A549 (cell line): ENCODE measurements at regions not wholly inside any gene's neighbourhood (a gene's known extent, or its start where the extent isn't known, plus 50 kb on each side); places are given as distances from the start of the nearest gene placed in this dataset.

Experiments used
- ATAC-seq, 2 experiments: fragments of 200-7000 bp in 1 of 2; fragments of >200 bp in 1 of 2; cut with Nextera tagmentation in 1 of 2; cut with Tn5 transposase in 1 of 2; 3 replicates each; pipeline versions ENCODE4 v1.8.0 to v1.9.1; 2018 to 2020; ENCODE audit warnings: mild to moderate bottlenecking in 1 of 2, moderate library complexity in 1 of 2
- CTCF ChIA-PET: fragments of 300-600 bp; sonication (Branson Sonifier 250); formaldehyde crosslinking; extraction: SDS; loops from one replicate; lab custom pipeline; 2021; ENCODE audit warnings: antibody characterized with exemption, inconsistent platforms; lab: Yijun Ruan, JAX
- POLR2A ChIA-PET: fragments of 350-600 bp; formaldehyde crosslinking; extraction: SDS; loops from one replicate; lab custom pipeline; 2021; ENCODE audit warnings: antibody characterized with exemption, inconsistent platforms; lab: Yijun Ruan, JAX
- DNase-seq, 2 experiments: peaks; one replicate each; pipeline versions ENCODE4 v3.0.0 to v3.0.0-alpha.2; 2011 to 2016; ENCODE audit warnings: low read depth in 1 of 2, low spot score in 1 of 2
- FAIRE-seq: peaks from 2 replicates; lab custom pipeline; 2011; peaks lifted over from hg19 to GRCh38; lab: Jason Lieb, UNC
- H3K27ac ChIP-seq, 2 experiments: fragments of >200 bp; sonication (Bioruptor Twin); formaldehyde crosslinking; 3 replicates each; pipeline ENCODE4 v1.5.1; 2016 to 2017
- H3K4me1 ChIP-seq: fragments of >200 bp; sonication (Bioruptor Twin); formaldehyde crosslinking; 3 replicates; pipeline ENCODE4 v1.6.1; 2016
- H3K4me2 ChIP-seq: fragments of >200 bp; sonication (Bioruptor Twin); formaldehyde crosslinking; 3 replicates; pipeline ENCODE4 v1.6.1; 2016
- H3K4me3 ChIP-seq: fragments of >200 bp; sonication (Bioruptor Twin); formaldehyde crosslinking; 3 replicates; pipeline ENCODE4 v1.5.1; 2016
- H3K9me3 ChIP-seq: fragments of >200 bp; sonication (Bioruptor Twin); formaldehyde crosslinking; 3 replicates; pipeline ENCODE4 v1.6.1; 2016
- ATOH8 ChIP-seq: fragments of 250-450 bp; sonication (Bioruptor Pico); IDR thresholded peaks from 2 replicates; pipeline ENCODE4 v1.5.0; 2020; ENCODE audit warnings: low read depth, mild to moderate bottlenecking, moderate library complexity
- CBX2 ChIP-seq: fragments of 200-600 bp; sonication (generic); IDR thresholded peaks from 2 replicates; pipeline ENCODE4 v1.6.1; 2016; ENCODE audit warnings: low read depth, mild to moderate bottlenecking, borderline replicate concordance
- CBX8 ChIP-seq: fragments of 200-600 bp; sonication (generic); IDR thresholded peaks from 2 replicates; pipeline ENCODE4 v1.6.1; 2016
- CHD4 ChIP-seq: fragments of 200-600 bp; sonication (generic); IDR thresholded peaks from 2 replicates; pipeline ENCODE4 v1.6.1; 2016; ENCODE audit warnings: antibody characterized with exemption, mild to moderate bottlenecking, borderline replicate concordance
- E2F6 ChIP-seq: IDR thresholded peaks from 2 replicates; pipeline ENCODE4 v1.6.1; 2012; ENCODE audit warnings: low read depth, borderline replicate concordance
- EHF ChIP-seq: fragments of 250-450 bp; sonication (Bioruptor Pico); IDR thresholded peaks from 2 replicates; pipeline ENCODE4 v1.5.0; 2020; ENCODE audit warnings: mild to moderate bottlenecking
- EHMT2 ChIP-seq: fragments of 200-600 bp; sonication (generic); IDR thresholded peaks from 2 replicates; pipeline ENCODE4 v1.6.1; 2016; ENCODE audit warnings: antibody characterized with exemption, low read depth, mild to moderate bottlenecking, moderate library complexity
- ESRRA ChIP-seq: fragments of 150-350 bp; IDR thresholded peaks from 2 replicates; pipeline ENCODE4 v1.6.1; 2014; ENCODE audit warnings: mild to moderate bottlenecking, low read length, borderline replicate concordance
- FOSB ChIP-seq: fragments of 250-450 bp; sonication (Bioruptor Pico); IDR thresholded peaks from 2 replicates; pipeline ENCODE4 v1.5.0; 2020; ENCODE audit warnings: mild to moderate bottlenecking, moderate library complexity
- FOXS1 ChIP-seq: fragments of 250-450 bp; sonication (Bioruptor Pico); IDR thresholded peaks from 2 replicates; pipeline ENCODE4 v1.5.0; 2020; ENCODE audit warnings: mild to moderate bottlenecking, moderate library complexity
- HDAC2 ChIP-seq: fragments of 200-600 bp; sonication (generic); IDR thresholded peaks from 2 replicates; pipeline ENCODE4 v1.6.1; 2016
- HEYL ChIP-seq: fragments of 250-450 bp; sonication (Bioruptor Pico); IDR thresholded peaks from 2 replicates; pipeline ENCODE4 v1.8.0; 2021; ENCODE audit warnings: mild to moderate bottlenecking, moderate library complexity
- HMGXB4 ChIP-seq: fragments of 250-450 bp; sonication (Bioruptor Pico); IDR thresholded peaks from 2 replicates; pipeline ENCODE4 v1.5.0; 2021; ENCODE audit warnings: mild to moderate bottlenecking, moderate library complexity, borderline replicate concordance
- HOXA7 ChIP-seq: fragments of 250-450 bp; sonication (Bioruptor Pico); IDR thresholded peaks from 2 replicates; pipeline ENCODE4 v1.5.0; 2020; ENCODE audit warnings: mild to moderate bottlenecking, moderate library complexity
- JUN ChIP-seq, 2 experiments: fragments of >200 bp; sonication (Bioruptor Twin); formaldehyde crosslinking; IDR thresholded peaks; 2 replicates in 1 of 2; 3 replicates in 1 of 2; pipeline ENCODE4 v1.6.1; 2016 to 2017
- JUNB ChIP-seq: fragments of >200 bp; sonication (Bioruptor Twin); formaldehyde crosslinking; IDR thresholded peaks from 2 replicates; pipeline ENCODE4 v1.6.1; 2016
- KDM1A ChIP-seq: fragments of 200-600 bp; sonication (generic); IDR thresholded peaks from 2 replicates; pipeline ENCODE4 v1.6.1; 2016; ENCODE audit warnings: low read depth, mild to moderate bottlenecking
- MAZ ChIP-seq: fragments of 150-350 bp; IDR thresholded peaks from 2 replicates; pipeline ENCODE4 v1.6.1; 2014; ENCODE audit warnings: antibody characterized with exemption, low read depth, low read length, borderline replicate concordance
- NFE2L2 ChIP-seq: fragments of 150-350 bp; conservative IDR thresholded peaks from 2 replicates; pipeline ENCODE4 v1.6.1; 2014; ENCODE audit warnings: low read length
- NPAS2 ChIP-seq: fragments of 250-450 bp; sonication (Bioruptor Pico); IDR thresholded peaks from 2 replicates; pipeline ENCODE4 v1.8.0; 2022; ENCODE audit warnings: mild to moderate bottlenecking, moderate library complexity, borderline replicate concordance
- NR3C1 ChIP-seq: fragments of >200 bp; sonication (Bioruptor Twin); formaldehyde crosslinking; IDR thresholded peaks from 3 replicates; pipeline ENCODE4 v1.6.1; 2017
- PBX3 ChIP-seq: IDR thresholded peaks from 2 replicates; pipeline ENCODE4 v1.6.1; 2012
- PHF8 ChIP-seq: fragments of 200-600 bp; sonication (generic); IDR thresholded peaks from 2 replicates; pipeline ENCODE4 v1.6.1; 2016; ENCODE audit warnings: low read depth, mild to moderate bottlenecking, antibody characterized with exemption, moderate library complexity, borderline replicate concordance
- POLR2A ChIP-seq: IDR thresholded peaks from 2 replicates; pipeline ENCODE4 v1.6.1; 2012; ENCODE audit warnings: mild to moderate bottlenecking, low read length
- POLR2AphosphoS2 ChIP-seq: conservative IDR thresholded peaks from 2 replicates; pipeline ENCODE4 v1.6.1; 2012; ENCODE audit warnings: low read length, improper control_type of control experiment, inconsistent platforms
- RARB ChIP-seq: fragments of 250-450 bp; sonication (Bioruptor Pico); IDR thresholded peaks from 2 replicates; pipeline ENCODE4 v1.8.0; 2021; ENCODE audit warnings: mild to moderate bottlenecking, moderate library complexity
- RCOR1 ChIP-seq: fragments of 150-350 bp; IDR thresholded peaks from 2 replicates; pipeline ENCODE4 v1.6.1; 2014; ENCODE audit warnings: antibody characterized with exemption, low read length, low read depth
- RFX5 ChIP-seq: fragments of 450-650 bp; IDR thresholded peaks from 2 replicates; pipeline ENCODE4 v1.7.1; 2014; ENCODE audit warnings: antibody characterized with exemption, mild to moderate bottlenecking, moderate library complexity
- SMC3 ChIP-seq: fragments of >200 bp; sonication (Bioruptor Twin); formaldehyde crosslinking; IDR thresholded peaks from 3 replicates; pipeline ENCODE4 v1.6.1; 2018; ENCODE audit warnings: inconsistent platforms
- TFCP2L1 ChIP-seq: fragments of 250-450 bp; sonication (Bioruptor Pico); IDR thresholded peaks from 2 replicates; pipeline ENCODE4 v1.5.0; 2021; ENCODE audit warnings: mild to moderate bottlenecking
- USF2 ChIP-seq: fragments of 450-650 bp; IDR thresholded peaks from 2 replicates; pipeline ENCODE4 v1.6.1; 2014; ENCODE audit warnings: antibody characterized with exemption
- ZFP36 ChIP-seq: fragments of 450-650 bp; IDR thresholded peaks from 2 replicates; pipeline ENCODE4 v1.6.1; 2014; ENCODE audit warnings: borderline replicate concordance; ENCODE audit not compliant: partially characterized antibody
- WGBS: methylation state at CpG from one replicate; pipeline ENCODE4 v1.1.6; 2017; ENCODE audit errors: missing lambda C conversion rate; 5-methylcytosine and 5-hydroxymethylcytosine counted together

GRCh38 chr13:103931885-103932284 lies 865.7 kb upstream of the SLC10A2 start:
- ATAC-seq = no peak
- ChIA-PET CTCF (no interaction called here), POLR2A (no interaction called here)
- Histone ChIP-seq H3K4me2 (no peak overlapping the region), H3K27ac (no peak overlapping the region), H3K9me3 (no peaks in the 10 kb centered on the region), H3K4me1 (no peaks in the 10 kb centered on the region), H3K4me3 (no peak overlapping the region)
- TF ChIP-seq PHF8 (no peak), HEYL (no peak), ATOH8 (no peak), JUN (IDR thresholded peaks at IDR 0.05) (no peak), CBX2 (no peak), POLR2AphosphoS2 (no peak), HOXA7 (no peak), RARB (CRISPR knock-in tag) (no peak), FOSB (no peak), PBX3 (no peak), ZFP36 (no peak), TFCP2L1 (CRISPR knock-in tag) (no peak), EHF (CRISPR knock-in tag) (no peak), FOXS1 (CRISPR knock-in tag) (no peak), JUNB (no peak), HDAC2 (no peak), NFE2L2 (no peak), NPAS2 (CRISPR knock-in tag) (no peak)
- DNase-seq = no peak
- no peak for FAIRE-seq
- 55% methylated on average over 12 of the region's 12 CpGs for WGBS

- Histone ChIP-seq H3K27ac (no peak overlapping the region), H3K9me3 (no peaks in the 10 kb centered on the region), H3K4me3 (no peak overlapping the region), H3K4me2 (no peak overlapping the region), H3K4me1 (no peaks in the 10 kb centered on the region)
- no peak for TF ChIP-seq EHF (CRISPR knock-in tag)
- TF ChIP-seq CBX8 = no peak
- TF ChIP-seq ZFP36 = no peak
- TF ChIP-seq HMGXB4 (CRISPR knock-in tag) = no peak
- no peak for TF ChIP-seq CHD4
- no peak for TF ChIP-seq NPAS2 (CRISPR knock-in tag)
- ChIA-PET CTCF (no interaction called here), POLR2A (no interaction called here)
- ATAC-seq (no peak), FAIRE-seq (no peak), DNase-seq (no peak)
- 17% methylated on average over 3 of the region's 3 CpGs for WGBS
Measured at GRCh38 chr13:103931331-103931845, 865.2 kb upstream of the SLC10A2 start.

- ATAC-seq (no peak), FAIRE-seq (no peak), DNase-seq (no peak)
- ChIA-PET CTCF (no interaction called here), POLR2A (no interaction called here)
- no peaks in the 10 kb centered on the region for H3K4me1 ChIP-seq
- 13% methylated on average over 3 of the region's 3 CpGs for WGBS
- no peak overlapping the region for H3K4me3 ChIP-seq
- no peaks in the 10 kb centered on the region for H3K9me3 ChIP-seq
- H3K4me2 ChIP-seq = no peak overlapping the region
- H3K27ac ChIP-seq = no peak overlapping the region
- no peak for TF ChIP-seq USF2
- no peak for TF ChIP-seq RCOR1
- TF ChIP-seq SMC3 = no peak
- TF ChIP-seq ESRRA = no peak
- TF ChIP-seq PHF8 = no peak
- no peak for TF ChIP-seq POLR2A
- no peak for TF ChIP-seq JUN (IDR thresholded peaks at IDR 0.05)
- TF ChIP-seq POLR2AphosphoS2 = no peak
- no peak for TF ChIP-seq RFX5
- TF ChIP-seq KDM1A = no peak
- no peak for TF ChIP-seq ZFP36
- TF ChIP-seq EHMT2 = no peak
- TF ChIP-seq E2F6 = no peak
- no peak for TF ChIP-seq NR3C1
- TF ChIP-seq MAZ = no peak
Measured at GRCh38 chr13:103926118-103926517, 859.9 kb upstream of the SLC10A2 start.
